ENCODE measurements at regions not wholly inside any gene's neighbourhood (a gene's known extent, or its start where the extent isn't known, plus 50 kb on each side); places are given as distances from the start of the nearest gene placed in this dataset.
"Not testable (repeated sequence)": the region's sequence is repeated elsewhere in the genome, so short reads cannot be mapped to it uniquely, and the experiment has no call there.

GRCh38 chr13:109702030-109702597 lies 84.3 kb downstream of the IRS2 start:
- not testable (repeated sequence) for FAIRE-seq

- FAIRE-seq, result no peak
Observed at GRCh38 chr13:109700176-109700575, 86.2 kb downstream of the IRS2 start.

- no peak for FAIRE-seq
Observed at GRCh38 chr13:109699628-109700071, 86.7 kb downstream of the IRS2 start.

GRCh38 chr13:109698779-109699178 lies 87.6 kb downstream of the IRS2 start:
- no peak for FAIRE-seq

GRCh38 chr13:109697936-109698335 lies 88.4 kb downstream of the IRS2 start:
- no peak for FAIRE-seq

GRCh38 chr13:109695402-109696190 lies 90.8 kb downstream of the IRS2 start:
- FAIRE-seq, result no peak

GRCh38 chr13:109694972-109695371 lies 91.4 kb downstream of the IRS2 start:
- FAIRE-seq, result no peak

- FAIRE-seq, result no peak
Observed at GRCh38 chr13:109693213-109693612, 93.2 kb downstream of the IRS2 start.

- no peak for FAIRE-seq
Observed at GRCh38 chr13:109691689-109692088, 94.7 kb downstream of the IRS2 start.

- FAIRE-seq, result no peak
Observed at GRCh38 chr13:109687559-109688448, 98.6 kb downstream of the IRS2 start.

GRCh38 chr13:109685203-109685602 lies 101.2 kb downstream of the IRS2 start:
- FAIRE-seq, result no peak

- FAIRE-seq, result no peak
Observed at GRCh38 chr13:109684824-109685202, 101.6 kb downstream of the IRS2 start.

- FAIRE-seq, result no peak
Observed at GRCh38 chr13:109684084-109684823, 102.1 kb downstream of the IRS2 start.

GRCh38 chr13:109682534-109683244 lies 103.7 kb downstream of the IRS2 start:
- no peak for FAIRE-seq

- no peak for FAIRE-seq
Observed at GRCh38 chr13:109680930-109681329, 105.5 kb downstream of the IRS2 start.

- FAIRE-seq, result no peak
Observed at GRCh38 chr13:109680288-109680687, 106.1 kb downstream of the IRS2 start.

GRCh38 chr13:109678459-109678858 lies 107.9 kb downstream of the IRS2 start:
- no peak for FAIRE-seq

GRCh38 chr13:109677206-109677605 lies 109.2 kb downstream of the IRS2 start:
- no peak for FAIRE-seq

GRCh38 chr13:109673477-109673876 lies 112.9 kb downstream of the IRS2 start:
- FAIRE-seq, result no peak

- no peak for FAIRE-seq
Observed at GRCh38 chr13:109672545-109672944, 113.8 kb downstream of the IRS2 start.

- FAIRE-seq, result no peak
Observed at GRCh38 chr13:109671919-109672318, 114.5 kb downstream of the IRS2 start.

- FAIRE-seq, result no peak
Observed at GRCh38 chr13:109670776-109671175, 115.6 kb downstream of the IRS2 start.

All from TTC549 (cell line).